Testis (tissue), 2 donors: ENCODE measurements at regions not wholly inside any gene's neighbourhood (a gene's known extent, or its start where the extent isn't known, plus 50 kb on each side); places are given as distances from the start of the nearest gene placed in this dataset.

Experiments used
- DNase-seq: peaks from one replicate; pipeline ENCODE4 v3.0.0-alpha.2; 2019
- H3K27ac ChIP-seq, 2 donors: fragments of 200-600 bp; sonication (generic); one replicate each; pipeline ENCODE4 v1.5.1; 2019
- H3K27me3 ChIP-seq: fragments of 200-600 bp; sonication (generic); one replicate; pipeline ENCODE4 v1.5.1; 2019
- H3K36me3 ChIP-seq: fragments of 200-600 bp; sonication (generic); one replicate; pipeline ENCODE4 v1.5.1; 2017; ENCODE audit warnings: low read depth; ENCODE audit errors: missing control alignments
- H3K4me1 ChIP-seq: fragments of 200-600 bp; sonication (generic); one replicate; pipeline ENCODE4 v1.5.1; 2019
- H3K4me3 ChIP-seq, 2 donors: fragments of 200-600 bp; sonication (generic); one replicate each; pipeline ENCODE4 v1.5.1; 2017 to 2019
- H3K9me3 ChIP-seq: fragments of 200-600 bp; sonication (generic); one replicate; pipeline ENCODE4 v1.5.1; 2017
- POLR2A ChIP-seq: fragments of 450-650 bp; IDR thresholded peaks from one replicate; pipeline ENCODE4 v1.6.1; 2017; ENCODE audit warnings: antibody characterized with exemption, mild to moderate bottlenecking, moderate library complexity
- WGBS, 2 donors: methylation state at CpG; one replicate each; pipeline ENCODE4 v1.1.5; 2018; 5-methylcytosine and 5-hydroxymethylcytosine counted together
- intact Hi-C: fragments of 100-400 bp; cut with DNase I; formaldehyde crosslinking; loops from one replicate; pipeline ENCODE4 v1.15.1; 2023; ENCODE audit warnings: low total_unique reads
- TF ChIP-seq, protein P1 (sequence below), 3 experiments: fragments of 450-650 bp in 2 of 3; fragments of 200-600 bp in 1 of 3; sonication (generic) in 1 of 3; IDR thresholded peaks; one replicate each; pipeline ENCODE4 v1.5.1; 2016 to 2019; ENCODE audit warnings: antibody characterized with exemption in 3 of 3, mild to moderate bottlenecking in 2 of 3, moderate library complexity in 1 of 3

DNA sequence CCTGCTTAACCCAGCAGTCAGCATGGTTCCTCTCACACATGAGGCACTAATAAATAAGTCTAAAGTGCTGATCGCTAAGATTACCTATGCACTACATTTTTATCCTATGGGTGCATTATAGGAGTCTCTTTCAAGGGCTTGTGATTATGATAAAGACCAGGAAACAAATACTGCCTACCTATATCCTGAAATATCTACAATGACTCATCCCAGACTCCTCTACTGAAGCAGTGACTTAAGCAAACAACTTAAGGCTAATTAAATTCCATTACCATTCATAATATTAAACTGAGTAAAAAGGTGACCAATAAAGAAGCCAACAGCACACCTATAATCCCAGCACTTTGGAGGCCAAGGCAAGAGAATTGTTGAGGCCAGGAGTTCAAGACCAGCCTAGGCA, 338.4 kb downstream of the DNAH5 start:
- H3K9me3 ChIP-seq = no peaks in the 10 kb centered on the region
- intact Hi-C loops = no loop called here
- no peak for DNase-seq
- no peaks in the 10 kb centered on the region for H3K4me1 ChIP-seq
- no peaks in the 10 kb centered on the region for H3K27me3 ChIP-seq
- H3K36me3 ChIP-seq = no peaks in the 10 kb centered on the region
- no peak overlapping the region for H3K4me3 ChIP-seq
- 87 to 91% methylated on average over 1 of the region's 1 CpG for WGBS, 2 donors
- TF ChIP-seq POLR2A = no peak
- TF ChIP-seq, protein P1, sequence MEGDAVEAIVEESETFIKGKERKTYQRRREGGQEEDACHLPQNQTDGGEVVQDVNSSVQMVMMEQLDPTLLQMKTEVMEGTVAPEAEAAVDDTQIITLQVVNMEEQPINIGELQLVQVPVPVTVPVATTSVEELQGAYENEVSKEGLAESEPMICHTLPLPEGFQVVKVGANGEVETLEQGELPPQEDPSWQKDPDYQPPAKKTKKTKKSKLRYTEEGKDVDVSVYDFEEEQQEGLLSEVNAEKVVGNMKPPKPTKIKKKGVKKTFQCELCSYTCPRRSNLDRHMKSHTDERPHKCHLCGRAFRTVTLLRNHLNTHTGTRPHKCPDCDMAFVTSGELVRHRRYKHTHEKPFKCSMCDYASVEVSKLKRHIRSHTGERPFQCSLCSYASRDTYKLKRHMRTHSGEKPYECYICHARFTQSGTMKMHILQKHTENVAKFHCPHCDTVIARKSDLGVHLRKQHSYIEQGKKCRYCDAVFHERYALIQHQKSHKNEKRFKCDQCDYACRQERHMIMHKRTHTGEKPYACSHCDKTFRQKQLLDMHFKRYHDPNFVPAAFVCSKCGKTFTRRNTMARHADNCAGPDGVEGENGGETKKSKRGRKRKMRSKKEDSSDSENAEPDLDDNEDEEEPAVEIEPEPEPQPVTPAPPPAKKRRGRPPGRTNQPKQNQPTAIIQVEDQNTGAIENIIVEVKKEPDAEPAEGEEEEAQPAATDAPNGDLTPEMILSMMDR (IDR thresholded peaks at IDR 0.05) = no peak
- H3K27ac ChIP-seq = no peak overlapping the region

DNA sequence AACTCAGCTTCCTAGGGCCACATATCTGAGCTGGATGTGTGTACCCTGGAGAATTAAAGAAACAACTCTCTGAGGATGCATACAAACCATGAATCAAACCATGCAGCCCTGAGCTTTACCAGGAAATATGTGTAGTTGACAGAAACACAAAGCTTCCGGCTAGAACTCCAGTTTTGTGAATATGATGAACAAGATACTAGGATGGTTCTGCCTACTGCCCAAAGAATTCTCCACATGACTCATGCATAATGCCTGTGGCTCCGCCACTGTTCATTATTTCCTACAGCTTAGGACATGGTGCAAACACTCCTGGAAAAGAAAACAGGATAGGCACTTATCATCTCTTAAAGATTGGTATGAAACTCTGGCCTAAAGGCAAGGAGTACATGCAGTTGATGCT, 343.4 kb downstream of the DNAH5 start:
- DNase-seq = no peak
- intact Hi-C loops = no loop called here
- Histone ChIP-seq H3K4me3 (no peak overlapping the region), H3K9me3 (no peaks in the 10 kb centered on the region), H3K4me1 (no peaks in the 10 kb centered on the region), H3K27me3 (no peaks in the 10 kb centered on the region), H3K27ac (no peak overlapping the region), H3K36me3 (no peaks in the 10 kb centered on the region)
- WGBS, 2 donors = 88 to 90% methylated on average over 2 of the region's 2 CpGs
- no peak for TF ChIP-seq POLR2A
- TF ChIP-seq, protein P1 (IDR thresholded peaks at IDR 0.05) = no peak

DNA sequence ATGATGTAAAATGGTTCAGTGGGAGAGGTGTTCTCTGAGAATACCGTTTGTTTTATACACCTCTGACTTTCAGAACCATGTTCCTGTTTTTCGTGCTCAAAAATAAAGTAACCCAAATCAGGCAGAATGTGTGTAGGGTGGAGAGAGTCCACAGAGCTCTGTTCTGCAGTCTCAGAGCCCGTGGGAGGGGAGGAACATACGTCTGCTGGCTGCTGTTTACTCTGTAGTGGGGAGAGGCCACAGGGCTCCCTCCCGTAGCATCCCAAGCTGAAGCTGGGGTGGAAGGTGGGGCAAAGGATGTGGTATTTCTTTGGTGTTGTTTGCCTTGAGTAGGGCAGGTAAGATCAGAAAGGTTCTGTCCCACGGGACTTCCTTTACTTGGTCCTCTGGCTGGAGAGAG, 348.5 kb downstream of the DNAH5 start:
- intact Hi-C loops = no loop called here
- no peaks in the 10 kb centered on the region for H3K36me3 ChIP-seq
- TF ChIP-seq, protein P1 (IDR thresholded peaks at IDR 0.05) = no peak
- no peak for TF ChIP-seq POLR2A
- no peak for DNase-seq
- 52 to 55% methylated on average over 6 of the region's 6 CpGs for WGBS, 2 donors
- H3K4me1 ChIP-seq = no peaks in the 10 kb centered on the region
- H3K27ac ChIP-seq = no peak overlapping the region
- H3K9me3 ChIP-seq = no peaks in the 10 kb centered on the region
- H3K4me3 ChIP-seq = no peak overlapping the region
- no peaks in the 10 kb centered on the region for H3K27me3 ChIP-seq

GRCh38 chr5:13591621-13592020, 352.9 kb downstream of the DNAH5 start:
- intact Hi-C loops = no loop called here
- H3K27me3 ChIP-seq = no peaks in the 10 kb centered on the region
- H3K27ac ChIP-seq = no peak overlapping the region
- WGBS, 2 donors = 67 to 69% methylated on average over 1 of the region's 1 CpG
- H3K9me3 ChIP-seq = no peaks in the 10 kb centered on the region
- DNase-seq = no peak
- TF ChIP-seq, protein P1 (IDR thresholded peaks at IDR 0.05) = no peak
- no peak for TF ChIP-seq POLR2A
- no peak overlapping the region for H3K4me3 ChIP-seq
- H3K4me1 ChIP-seq = no peaks in the 10 kb centered on the region
- no peaks in the 10 kb centered on the region for H3K36me3 ChIP-seq

DNA sequence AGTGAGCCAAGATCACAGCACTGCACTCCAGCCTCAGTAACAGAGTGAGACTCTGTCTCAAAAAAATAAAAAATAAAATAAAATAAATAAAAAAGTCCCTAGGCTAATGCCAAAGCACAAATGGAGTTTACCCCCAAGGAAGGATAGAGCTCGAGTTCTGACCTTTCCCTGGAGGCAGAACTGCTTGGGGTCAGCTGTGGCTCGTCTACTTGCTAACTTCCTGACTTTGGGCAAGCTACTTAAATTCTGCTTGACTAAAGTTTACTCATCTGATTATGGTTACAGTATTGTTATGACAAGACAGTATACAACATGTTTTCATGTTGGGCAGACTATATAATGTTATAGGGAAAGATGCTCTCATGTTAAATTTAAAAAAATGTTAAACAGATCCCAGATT, 359.2 kb downstream of the DNAH5 start:
- Histone ChIP-seq H3K4me1 (no peaks in the 10 kb centered on the region), H3K27ac (no peak overlapping the region), H3K9me3 (no peaks in the 10 kb centered on the region), H3K36me3 (no peaks in the 10 kb centered on the region), H3K4me3 (no peak overlapping the region), H3K27me3 (no peaks in the 10 kb centered on the region)
- intact Hi-C loops = no loop called here
- no peak for DNase-seq
- TF ChIP-seq, protein P1 (IDR thresholded peaks at IDR 0.05) = no peak
- TF ChIP-seq POLR2A = no peak
- 55 to 67% methylated on average over 2 of the region's 2 CpGs for WGBS, 2 donors
